Activated T-helper 9 cell treated with anti-CD3 and anti-CD28 coated beads, Interleukin-2, amount 50 U/mL, for 16 hours (primary cell): ENCODE measurements at regions not wholly inside any gene's neighbourhood (a gene's known extent, or its start where the extent isn't known, plus 50 kb on each side); places are given as distances from the start of the nearest gene placed in this dataset.

ENCODE experiments used
- DNase-seq: peaks from one replicate; pipeline ENCODE4 v3.0.0-alpha.2; 2020; ENCODE audit warnings: low read depth

GRCh38 chr16:72270531-72270930 lies 98.6 kb upstream of the PMFBP1 start:
- no peak for DNase-seq

GRCh38 chr16:72266836-72267235 lies 94.9 kb upstream of the PMFBP1 start:
- DNase-seq: no peak

GRCh38 chr16:72264771-72265170 lies 92.8 kb upstream of the PMFBP1 start:
- DNase-seq: no peak

- DNase-seq: no peak
These were observed 90.8 kb upstream of the PMFBP1 start for GRCh38 chr16:72262711-72263110.

- DNase-seq: no peak
These were observed 89.2 kb upstream of the PMFBP1 start for GRCh38 chr16:72261127-72261526.

- DNase-seq: no peak
These were observed 84.6 kb upstream of the PMFBP1 start for GRCh38 chr16:72256398-72257066.

- DNase-seq: no peak
These were observed 83.8 kb upstream of the PMFBP1 start for GRCh38 chr16:72255786-72256185.

GRCh38 chr16:72247821-72248253 lies 75.9 kb upstream of the PMFBP1 start:
- no peak for DNase-seq

- DNase-seq: no peak
These were observed 74.5 kb upstream of the PMFBP1 start for GRCh38 chr16:72246423-72246822.

- DNase-seq: no peak
These were observed 72.9 kb upstream of the PMFBP1 start for GRCh38 chr16:72244853-72245252.

- no peak for DNase-seq
These were observed 71.7 kb upstream of the PMFBP1 start for GRCh38 chr16:72243621-72244020.

- no peak for DNase-seq
These were observed 70.8 kb upstream of the PMFBP1 start for GRCh38 chr16:72242757-72243156.

GRCh38 chr16:72241930-72242329 lies 70.0 kb upstream of the PMFBP1 start:
- DNase-seq: no peak

- DNase-seq: no peak
These were observed 69.1 kb upstream of the PMFBP1 start for GRCh38 chr16:72241008-72241407.

- no peak for DNase-seq
These were observed 68.5 kb upstream of the PMFBP1 start for GRCh38 chr16:72240466-72240865.

- no peak for DNase-seq
These were observed 64.9 kb upstream of the PMFBP1 start for GRCh38 chr16:72236866-72237265.

GRCh38 chr16:72234387-72234786 lies 62.4 kb upstream of the PMFBP1 start:
- DNase-seq: no peak

GRCh38 chr16:72228014-72228413 lies 56.1 kb upstream of the PMFBP1 start:
- no peak for DNase-seq

- no peak for DNase-seq
These were observed 54.2 kb upstream of the PMFBP1 start for GRCh38 chr16:72226136-72226535.

GRCh38 chr16:72224260-72224768 lies 52.4 kb upstream of the PMFBP1 start:
- no peak for DNase-seq

GRCh38 chr16:72222503-72222902 lies 50.5 kb upstream of the PMFBP1 start:
- no peak for DNase-seq
